ENCODE measurements at regions not wholly inside any gene's neighbourhood (a gene's known extent, or its start where the extent isn't known, plus 50 kb on each side); places are given as distances from the start of the nearest gene placed in this dataset.
"Not testable (repeated sequence)": the region's sequence is repeated elsewhere in the genome, so short reads cannot be mapped to it uniquely, and the experiment has no call there.

DNA sequence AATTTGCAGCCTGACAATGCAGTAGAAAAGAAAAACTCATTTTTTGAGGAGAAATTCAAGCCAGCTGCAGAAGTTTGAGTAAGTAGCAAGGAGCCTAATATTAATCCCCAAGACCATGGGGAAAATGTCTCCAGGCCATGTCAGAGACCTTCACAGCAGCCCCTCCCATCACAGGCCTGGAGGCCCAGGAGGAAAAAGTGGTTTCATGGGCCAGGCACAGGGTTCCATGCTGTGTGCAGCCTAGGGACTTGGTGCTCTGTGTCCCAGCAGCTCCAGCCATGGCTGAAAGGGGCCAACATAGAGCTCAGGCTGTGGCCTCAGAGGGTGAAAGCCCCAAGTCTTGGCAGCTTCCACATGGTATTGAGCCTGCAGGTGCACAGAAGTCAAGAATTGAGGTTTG is 418.4 kb downstream of the HINT1 start:
- not testable (repeated sequence) for H3K27ac ChIP-seq (replicated peaks; ENCODE audit: low read length); H2AFZ ChIP-seq (ENCODE audit: low read length); DNase-seq (ENCODE audit: low spot score); H3K36me3 ChIP-seq (replicated peaks in 1 of 2; ENCODE audit: control insufficient read depth in 2 of 2, insufficient read depth in 2 of 2, low read length in 2 of 2); H2BK12ac ChIP-seq (ENCODE audit: low read length); H2BK15ac ChIP-seq (ENCODE audit: low read length); H3K4me1 ChIP-seq (ENCODE audit: control insufficient read depth in 2 of 2, insufficient read depth in 1 of 2, low read depth in 1 of 2, low read length in 2 of 2); H3K4ac ChIP-seq (ENCODE audit: low read length); H3K9ac ChIP-seq (ENCODE audit: low read depth, low read length, poor library complexity); H2AK5ac ChIP-seq (ENCODE audit: low read depth, low read length); H3K79me1 ChIP-seq (ENCODE audit: low read depth, low read length); H3K18ac ChIP-seq (ENCODE audit: low read length); H3K27me3 ChIP-seq (ENCODE audit: control insufficient read depth in 3 of 3, insufficient read depth in 3 of 3, low read depth in 1 of 3, low read length in 3 of 3); H3K4me2 ChIP-seq (ENCODE audit: insufficient read depth, low read length, poor library complexity, severe bottlenecking); H4K8ac ChIP-seq (ENCODE audit: low read depth, low read length); H3K9me3 ChIP-seq (replicated peaks in 1 of 2; ENCODE audit: control insufficient read depth in 2 of 2, insufficient read depth in 1 of 2, low read depth in 1 of 2, low read length in 2 of 2); H3K4me3 ChIP-seq (ENCODE audit: low read length in 2 of 2); H3K23ac ChIP-seq (ENCODE audit: low read depth, low read length, poor library complexity); H3K14ac ChIP-seq (ENCODE audit: low read length); H4K91ac ChIP-seq (ENCODE audit: low read depth, low read length, poor library complexity); H2BK5ac ChIP-seq (ENCODE audit: low read length); H2BK120ac ChIP-seq (ENCODE audit: low read depth, low read length)

GRCh38 chr5:130743092-130743491 is 422.0 kb downstream of the HINT1 start:
- H3K14ac ChIP-seq (ENCODE audit: low read length): no peak overlapping the region
- H3K4ac ChIP-seq (ENCODE audit: low read length): no peak overlapping the region
- no peak overlapping the region for H3K9ac ChIP-seq (ENCODE audit: low read depth, low read length, poor library complexity)
- no peak overlapping the region for H3K4me3 ChIP-seq (ENCODE audit: low read length in 2 of 2)
- WGBS, 2 donors (ENCODE audit: extremely low coverage in 2 of 2, insufficient read length in 2 of 2, insufficient replicate concordance in 1 of 2): no CpG with 5 or more reads among the region's 1 CpG
- no peak overlapping the region for H2BK5ac ChIP-seq (ENCODE audit: low read length)
- H3K36me3 ChIP-seq (replicated peaks in 1 of 2; ENCODE audit: control insufficient read depth in 2 of 2, insufficient read depth in 2 of 2, low read length in 2 of 2): no peaks in the 10 kb centered on the region
- H3K27ac ChIP-seq (replicated peaks; ENCODE audit: low read length): no peak overlapping the region
- DNase-seq (ENCODE audit: low spot score): no peak
- H3K23ac ChIP-seq (ENCODE audit: low read depth, low read length, poor library complexity): no peak overlapping the region
- no peak overlapping the region for H4K8ac ChIP-seq (ENCODE audit: low read depth, low read length)
- H3K18ac ChIP-seq (ENCODE audit: low read length): no peak overlapping the region
- H2BK120ac ChIP-seq (ENCODE audit: low read depth, low read length): no peak overlapping the region
- H2BK12ac ChIP-seq (ENCODE audit: low read length): no peak overlapping the region
- H3K4me1 ChIP-seq (ENCODE audit: control insufficient read depth in 2 of 2, insufficient read depth in 1 of 2, low read depth in 1 of 2, low read length in 2 of 2): no peaks in the 10 kb centered on the region
- no peaks in the 10 kb centered on the region for H3K79me1 ChIP-seq (ENCODE audit: low read depth, low read length)
- H3K9me3 ChIP-seq (replicated peaks in 1 of 2; ENCODE audit: control insufficient read depth in 2 of 2, insufficient read depth in 1 of 2, low read depth in 1 of 2, low read length in 2 of 2): peaks cover 0 to 1% of the 10 kb centered on the region in 2 donors
- no peak overlapping the region for H4K91ac ChIP-seq (ENCODE audit: low read depth, low read length, poor library complexity)
- H2BK15ac ChIP-seq (ENCODE audit: low read length): no peak overlapping the region
- no peak overlapping the region for H3K4me2 ChIP-seq (ENCODE audit: insufficient read depth, low read length, poor library complexity, severe bottlenecking)
- no peak overlapping the region for H2AK5ac ChIP-seq (ENCODE audit: low read depth, low read length)
- H2AFZ ChIP-seq (ENCODE audit: low read length): no peak overlapping the region
- H3K27me3 ChIP-seq (ENCODE audit: control insufficient read depth in 3 of 3, insufficient read depth in 3 of 3, low read depth in 1 of 3, low read length in 3 of 3): no peaks in the 10 kb centered on the region

DNA sequence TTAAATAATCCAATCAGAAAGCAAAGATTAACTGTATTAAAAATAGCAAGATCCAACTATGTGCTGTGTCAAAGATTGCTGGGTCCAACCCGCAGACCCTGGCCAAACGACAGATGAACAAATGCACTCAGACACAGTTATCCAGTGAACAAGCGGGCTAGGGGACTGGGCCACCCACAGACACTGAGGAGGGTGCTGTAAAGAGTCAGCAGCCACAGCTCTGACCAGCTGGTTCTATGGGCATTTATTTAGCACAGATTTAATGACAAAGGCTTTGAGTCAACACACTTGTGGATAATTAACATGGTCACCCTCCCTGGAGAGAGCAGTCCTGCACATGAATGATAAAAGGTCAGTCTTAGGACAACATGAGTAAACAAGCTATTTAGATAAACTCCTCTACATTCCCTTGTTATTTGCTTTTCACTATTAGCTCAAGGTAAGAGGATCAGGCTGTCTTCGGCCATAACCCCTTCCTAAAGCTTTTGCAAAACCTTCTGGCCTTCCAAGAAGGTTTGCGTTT is 424.9 kb downstream of the HINT1 start:
- H3K9me3 ChIP-seq (replicated peaks in 1 of 2; ENCODE audit: control insufficient read depth in 2 of 2, insufficient read depth in 1 of 2, low read depth in 1 of 2, low read length in 2 of 2): peaks cover 0 to 1% of the 10 kb centered on the region in 2 donors
- no peak overlapping the region for H3K18ac ChIP-seq (ENCODE audit: low read length)
- WGBS, 2 donors (ENCODE audit: extremely low coverage in 2 of 2, insufficient read length in 2 of 2, insufficient replicate concordance in 1 of 2): no CpG with 5 or more reads among the region's 5 CpGs
- H2BK5ac ChIP-seq (ENCODE audit: low read length): no peak overlapping the region
- H2BK12ac ChIP-seq (ENCODE audit: low read length): no peak overlapping the region
- no peak overlapping the region for H3K4me2 ChIP-seq (ENCODE audit: insufficient read depth, low read length, poor library complexity, severe bottlenecking)
- H3K4me1 ChIP-seq (ENCODE audit: control insufficient read depth in 2 of 2, insufficient read depth in 1 of 2, low read depth in 1 of 2, low read length in 2 of 2): no peaks in the 10 kb centered on the region
- no peak overlapping the region for H3K4me3 ChIP-seq (ENCODE audit: low read length in 2 of 2)
- no peak overlapping the region for H3K23ac ChIP-seq (ENCODE audit: low read depth, low read length, poor library complexity)
- no peak overlapping the region for H3K4ac ChIP-seq (ENCODE audit: low read length)
- no peak overlapping the region for H2BK120ac ChIP-seq (ENCODE audit: low read depth, low read length)
- no peak overlapping the region for H3K27ac ChIP-seq (replicated peaks; ENCODE audit: low read length)
- DNase-seq (ENCODE audit: low spot score): no peak
- H3K27me3 ChIP-seq (ENCODE audit: control insufficient read depth in 3 of 3, insufficient read depth in 3 of 3, low read depth in 1 of 3, low read length in 3 of 3): no peaks in the 10 kb centered on the region
- no peak overlapping the region for H4K8ac ChIP-seq (ENCODE audit: low read depth, low read length)
- H3K79me1 ChIP-seq (ENCODE audit: low read depth, low read length): no peaks in the 10 kb centered on the region
- no peak overlapping the region for H3K9ac ChIP-seq (ENCODE audit: low read depth, low read length, poor library complexity)
- H3K36me3 ChIP-seq (replicated peaks in 1 of 2; ENCODE audit: control insufficient read depth in 2 of 2, insufficient read depth in 2 of 2, low read length in 2 of 2): no peaks in the 10 kb centered on the region
- no peak overlapping the region for H2BK15ac ChIP-seq (ENCODE audit: low read length)
- no peak overlapping the region for H4K91ac ChIP-seq (ENCODE audit: low read depth, low read length, poor library complexity)
- no peak overlapping the region for H2AK5ac ChIP-seq (ENCODE audit: low read depth, low read length)
- H2AFZ ChIP-seq (ENCODE audit: low read length): no peak overlapping the region
- no peak overlapping the region for H3K14ac ChIP-seq (ENCODE audit: low read length)

DNA sequence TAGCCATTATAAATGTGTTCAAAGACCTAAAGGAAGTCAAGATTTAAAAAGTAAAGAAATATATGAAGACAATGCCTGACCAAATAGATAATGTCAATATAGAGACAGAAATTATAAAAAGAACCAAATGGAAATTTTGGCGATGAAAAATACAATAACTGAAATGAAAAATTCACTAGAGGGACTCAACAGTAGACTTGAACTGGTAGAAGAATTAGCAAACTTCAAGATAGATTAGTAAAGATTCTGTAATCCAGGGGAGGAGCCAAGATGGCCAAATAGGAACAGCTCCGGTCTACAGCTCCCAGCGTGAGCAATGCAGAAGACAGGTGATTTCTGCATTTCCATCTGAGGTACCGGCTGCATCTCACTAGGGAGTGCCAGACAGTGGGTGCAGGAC is 433.2 kb downstream of the HINT1 start:
- H2AK5ac ChIP-seq (ENCODE audit: low read depth, low read length): no peak overlapping the region
- H4K8ac ChIP-seq (ENCODE audit: low read depth, low read length): no peak overlapping the region
- no peak overlapping the region for H3K18ac ChIP-seq (ENCODE audit: low read length)
- H3K27ac ChIP-seq (replicated peaks; ENCODE audit: low read length): no peak overlapping the region
- no peak overlapping the region for H3K4me3 ChIP-seq (ENCODE audit: low read length in 2 of 2)
- no peak overlapping the region for H3K4me2 ChIP-seq (ENCODE audit: insufficient read depth, low read length, poor library complexity, severe bottlenecking)
- no peaks in the 10 kb centered on the region for H3K27me3 ChIP-seq (ENCODE audit: control insufficient read depth in 3 of 3, insufficient read depth in 3 of 3, low read depth in 1 of 3, low read length in 3 of 3)
- no peaks in the 10 kb centered on the region for H3K79me1 ChIP-seq (ENCODE audit: low read depth, low read length)
- no peak overlapping the region for H3K23ac ChIP-seq (ENCODE audit: low read depth, low read length, poor library complexity)
- no peaks in the 10 kb centered on the region for H3K4me1 ChIP-seq (ENCODE audit: control insufficient read depth in 2 of 2, insufficient read depth in 1 of 2, low read depth in 1 of 2, low read length in 2 of 2)
- no peak overlapping the region for H2BK120ac ChIP-seq (ENCODE audit: low read depth, low read length)
- H2AFZ ChIP-seq (ENCODE audit: low read length): no peak overlapping the region
- H2BK15ac ChIP-seq (ENCODE audit: low read length): no peak overlapping the region
- no peak overlapping the region for H3K14ac ChIP-seq (ENCODE audit: low read length)
- no peak overlapping the region for H2BK5ac ChIP-seq (ENCODE audit: low read length)
- H3K9ac ChIP-seq (ENCODE audit: low read depth, low read length, poor library complexity): no peak overlapping the region
- no CpG with 5 or more reads among the region's 4 CpGs for whole genome bisulfite sequencing, 2 donors (ENCODE audit: extremely low coverage in 2 of 2, insufficient read length in 2 of 2, insufficient replicate concordance in 1 of 2)
- no peak overlapping the region for H2BK12ac ChIP-seq (ENCODE audit: low read length)
- DNase-seq (ENCODE audit: low spot score): no peak
- H3K4ac ChIP-seq (ENCODE audit: low read length): no peak overlapping the region
- no peaks in the 10 kb centered on the region for H3K9me3 ChIP-seq (replicated peaks in 1 of 2; ENCODE audit: control insufficient read depth in 2 of 2, insufficient read depth in 1 of 2, low read depth in 1 of 2, low read length in 2 of 2)
- no peak overlapping the region for H4K91ac ChIP-seq (ENCODE audit: low read depth, low read length, poor library complexity)
- no peaks in the 10 kb centered on the region for H3K36me3 ChIP-seq (replicated peaks in 1 of 2; ENCODE audit: control insufficient read depth in 2 of 2, insufficient read depth in 2 of 2, low read length in 2 of 2)

All from neuronal stem cell (in vitro differentiated cells).